Heart right ventricle (tissue), 16 donors: ENCODE measurements at regions not wholly inside any gene's neighbourhood (a gene's known extent, or its start where the extent isn't known, plus 50 kb on each side); places are given as distances from the start of the nearest gene placed in this dataset.

Experiments
- ATAC-seq, 8 donors: fragments of 200-7000 bp; cut with Tn5 transposase; one replicate each; pipeline ENCODE4 v1.9.1; 2020; ENCODE audit warnings: mild to moderate bottlenecking in 8 of 8, moderate library complexity in 8 of 8, moderate number of reproducible peaks in 1 of 8
- DNase-seq, 2 donors: peaks; one replicate each; pipeline ENCODE4 v3.0.0-alpha.2; 2020
- H3K27ac ChIP-seq, 10 donors: fragments of 200-600 bp; sonication (generic) in 2 of 10; one replicate each; pipeline versions ENCODE4 v1.5.0 to v1.8.0; 2020 to 2022; ENCODE audit warnings: mild to moderate bottlenecking in 3 of 10
- H3K27me3 ChIP-seq, 7 donors: fragments of 200-600 bp; one replicate each; pipeline ENCODE4 v1.8.0; 2021 to 2022; ENCODE audit warnings: mild to moderate bottlenecking in 2 of 7
- H3K36me3 ChIP-seq, 9 donors: fragments of 200-600 bp; sonication (generic) in 1 of 9; one replicate each; pipeline versions ENCODE4 v1.5.0 to v1.8.0; 2020 to 2022; ENCODE audit warnings: mild to moderate bottlenecking in 2 of 9
- H3K4me1 ChIP-seq, 9 donors: fragments of 200-600 bp; sonication (generic) in 1 of 9; one replicate each; pipeline versions ENCODE4 v1.5.0 to v1.8.0; 2020 to 2022; ENCODE audit warnings: mild to moderate bottlenecking in 4 of 9
- H3K4me3 ChIP-seq, 10 donors: fragments of 200-600 bp; sonication (generic) in 2 of 10; one replicate each; pipeline versions ENCODE4 v1.5.0 to v1.8.0; 2020 to 2022; ENCODE audit warnings: mild to moderate bottlenecking in 7 of 10, moderate library complexity in 2 of 10
- H3K9me3 ChIP-seq, 11 donors: fragments of 200-600 bp in 10 of 11; sonication (generic) in 2 of 11; one replicate each; pipeline versions ENCODE4 v1.5.0 to v1.8.0; 2013 to 2022; ENCODE audit warnings: mild to moderate bottlenecking in 2 of 11, control low read depth in 1 of 11, moderate library complexity in 1 of 11
- WGBS, 2 donors: extraction: QIAGEN DNeasy Blood & Tissue Kit; methylation state at CpG; one replicate each; pipeline ENCODE4 v1.1.7; 2013; ENCODE audit warnings: inconsistent platforms in 1 of 2; 5-methylcytosine and 5-hydroxymethylcytosine counted together
- intact Hi-C, 10 donors: fragments of 100-400 bp; cut with DNase I; formaldehyde crosslinking; loops; one replicate each; pipeline versions ENCODE4 v1.11.1 to v1.14.2; 2022
- TF ChIP-seq, protein P1 (sequence below), 9 donors: fragments of 200-600 bp; sonication (generic) in 2 of 9; IDR thresholded peaks; one replicate each; pipeline versions ENCODE4 v1.5.0 to v1.8.0; 2021 to 2022; ENCODE audit warnings: antibody characterized with exemption in 9 of 9, mild to moderate bottlenecking in 5 of 9, moderate library complexity in 1 of 9
- donor health status: Arrhythmogenic right ventricular cardiomyopathy.
- donor health status: ischemic (EF 13 %, LVEDD 7.1; RV severe dilation, severe dysfunction).
- donor health status: healthy with polysubstance abuse.
- donor health status: DM: no; HTN: yes; CAD: no.
- donor health status: DM: no; HTN: no; CAD: no.
- donor health status: ischemic (EF 25% LVEDD 6.9; RV normal size, moderate dysfunction).
- donor health status: ischemic (EF 25% LVEDD 5.7; RV mildly dilated, moderate dysfunction).
- donor health status: healthy.
- donor health status: DM: yes; HTN: yes; CAD: no.
- donor health status: Ischemic cardiomyopathy.
- donor health status: ischemic (EF 35%, LVEDD 5.7; RV mildly dilated, moderate dysfunction).
- donor health status: nonischemic (EF 11% LVEDD 7.7; RV severe dilation, severe dysfunction).
- donor health status: DM: yes; HTN: yes; CAD: no.
- donor health status: PGD.
- donor health status: ischemic (EF 29% LVEDD 5.4; RV normal size, mild dysfunction).
- donor health status: nonischemic (EF 23%, LVEDD 6.1; RV moderate dilation, normal function).

DNA sequence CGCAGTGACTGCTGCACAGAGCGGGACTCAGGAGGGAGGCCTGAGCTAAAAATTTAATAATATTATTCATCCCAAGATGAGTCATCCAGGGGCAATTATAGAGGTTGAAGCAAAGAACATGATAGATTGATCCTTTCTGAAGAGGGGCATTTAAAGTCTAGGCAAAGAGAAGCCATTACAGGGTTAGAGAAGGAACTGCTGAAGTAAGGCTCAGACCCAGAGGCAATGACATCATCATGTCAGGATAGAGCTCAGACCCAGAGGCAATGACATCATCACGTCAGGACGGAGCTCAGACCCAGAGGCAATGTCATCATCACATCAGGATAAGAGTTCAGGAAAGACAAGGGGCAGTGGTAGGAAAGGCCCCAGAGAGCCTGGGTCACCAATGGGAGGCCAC is 184.0 kb downstream of the TMEM18 start:
- Histone ChIP-seq H3K9me3 (no peaks in the 10 kb centered on the region), H3K36me3 (no peaks in the 10 kb centered on the region), H3K4me3 (no peak overlapping the region), H3K27me3 (peaks cover 0 to 21% (median 4%) of the 10 kb centered on the region in 7 donors), H3K27ac (no peak overlapping the region), H3K4me1 (no peaks in the 10 kb centered on the region)
- 70 to 72% methylated on average over 4 of the region's 4 CpGs for WGBS, 2 donors
- TF ChIP-seq, protein P1, sequence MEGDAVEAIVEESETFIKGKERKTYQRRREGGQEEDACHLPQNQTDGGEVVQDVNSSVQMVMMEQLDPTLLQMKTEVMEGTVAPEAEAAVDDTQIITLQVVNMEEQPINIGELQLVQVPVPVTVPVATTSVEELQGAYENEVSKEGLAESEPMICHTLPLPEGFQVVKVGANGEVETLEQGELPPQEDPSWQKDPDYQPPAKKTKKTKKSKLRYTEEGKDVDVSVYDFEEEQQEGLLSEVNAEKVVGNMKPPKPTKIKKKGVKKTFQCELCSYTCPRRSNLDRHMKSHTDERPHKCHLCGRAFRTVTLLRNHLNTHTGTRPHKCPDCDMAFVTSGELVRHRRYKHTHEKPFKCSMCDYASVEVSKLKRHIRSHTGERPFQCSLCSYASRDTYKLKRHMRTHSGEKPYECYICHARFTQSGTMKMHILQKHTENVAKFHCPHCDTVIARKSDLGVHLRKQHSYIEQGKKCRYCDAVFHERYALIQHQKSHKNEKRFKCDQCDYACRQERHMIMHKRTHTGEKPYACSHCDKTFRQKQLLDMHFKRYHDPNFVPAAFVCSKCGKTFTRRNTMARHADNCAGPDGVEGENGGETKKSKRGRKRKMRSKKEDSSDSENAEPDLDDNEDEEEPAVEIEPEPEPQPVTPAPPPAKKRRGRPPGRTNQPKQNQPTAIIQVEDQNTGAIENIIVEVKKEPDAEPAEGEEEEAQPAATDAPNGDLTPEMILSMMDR (IDR thresholded peaks at IDR 0.05): no peak
- intact Hi-C loops: no loop called here
- DNase-seq (no peak), ATAC-seq (no peak)

DNA sequence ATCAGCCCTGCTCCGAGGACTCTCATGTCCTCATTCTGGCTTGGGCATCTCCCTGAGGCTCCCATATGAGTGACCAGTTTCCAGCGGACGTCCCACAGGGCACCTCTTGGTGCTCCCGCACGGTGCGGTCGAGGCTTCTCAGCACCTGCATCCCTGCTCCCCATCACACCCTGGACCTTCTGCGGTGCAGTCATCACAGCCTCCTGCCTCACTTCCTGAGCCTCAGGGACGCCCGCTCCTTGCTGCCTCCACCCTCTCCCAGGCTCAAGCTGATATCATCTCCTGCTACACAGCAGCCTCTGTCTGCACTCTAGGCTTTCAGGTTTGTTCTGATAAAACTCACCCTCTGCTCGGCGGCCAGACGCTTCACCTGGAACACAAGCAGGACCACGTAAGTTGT is 185.0 kb downstream of the TMEM18 start:
- TF ChIP-seq, protein P1 (IDR thresholded peaks at IDR 0.05): no peak
- no peak for ATAC-seq
- DNase-seq: no peak
- 79 to 81% methylated on average over 14 of the region's 14 CpGs for WGBS, 2 donors
- Histone ChIP-seq H3K36me3 (no peaks in the 10 kb centered on the region), H3K27ac (no peak overlapping the region), H3K4me3 (no peak overlapping the region), H3K4me1 (no peaks in the 10 kb centered on the region), H3K27me3 (peaks cover 0 to 20% (median 0%) of the 10 kb centered on the region in 7 donors), H3K9me3 (no peaks in the 10 kb centered on the region)
- intact Hi-C loops: no loop called here

DNA sequence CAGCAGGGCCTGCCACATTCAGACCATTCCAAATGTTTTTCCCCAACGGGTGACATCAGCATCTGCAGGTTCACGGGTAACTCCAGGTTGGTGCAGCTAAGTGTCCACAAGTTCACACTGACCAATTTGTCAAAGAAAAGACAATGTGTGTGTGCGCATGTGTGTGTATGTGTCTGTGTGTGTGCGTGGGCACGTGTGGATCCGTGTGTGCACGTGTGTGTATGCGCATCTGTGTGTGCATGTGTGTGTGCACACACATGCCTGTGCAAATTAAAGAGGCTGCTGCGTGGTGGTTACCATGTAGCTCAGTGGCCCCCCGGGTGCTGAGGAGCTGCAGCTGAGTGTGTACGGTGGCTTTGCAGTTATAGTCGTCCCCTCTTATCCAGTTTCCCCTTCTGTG is 187.4 kb downstream of the TMEM18 start:
- Histone ChIP-seq H3K36me3 (no peaks in the 10 kb centered on the region), H3K27me3 (peaks cover 0 to 23% (median 0%) of the 10 kb centered on the region in 7 donors), H3K4me3 (no peak overlapping the region), H3K9me3 (no peaks in the 10 kb centered on the region), H3K4me1 (no peaks in the 10 kb centered on the region), H3K27ac (no peak overlapping the region)
- DNase-seq (no peak), ATAC-seq (no peak)
- TF ChIP-seq, protein P1 (IDR thresholded peaks at IDR 0.05): no peak
- intact Hi-C loops: no loop called here
- WGBS, 2 donors: 87 to 91% methylated on average over 12 of the region's 12 CpGs

DNA sequence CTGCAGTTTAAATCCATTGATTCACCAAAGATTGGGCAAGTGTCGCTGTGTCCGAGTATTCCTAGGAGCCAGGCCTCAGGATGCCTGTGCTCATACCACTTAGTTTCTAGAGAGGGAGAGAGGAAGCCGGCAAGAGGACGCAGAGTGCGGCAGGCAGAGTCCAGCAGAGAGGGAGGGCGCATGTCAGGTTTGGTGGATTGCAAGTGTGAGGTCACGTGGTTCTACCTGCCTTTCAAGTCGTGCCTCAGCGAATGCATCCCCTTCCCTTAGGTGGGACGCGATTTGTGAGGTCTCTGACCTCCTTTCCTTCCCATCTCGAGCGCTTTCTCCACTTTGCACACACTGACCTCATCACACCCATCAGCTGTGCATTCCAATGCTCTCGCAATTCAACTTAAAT is 188.1 kb downstream of the TMEM18 start:
- H3K4me3 ChIP-seq: no peak overlapping the region
- no peaks in the 10 kb centered on the region for H3K9me3 ChIP-seq
- no peaks in the 10 kb centered on the region for H3K36me3 ChIP-seq
- no peaks in the 10 kb centered on the region for H3K4me1 ChIP-seq
- no peak for DNase-seq
- peaks cover 0 to 23% (median 0%) of the 10 kb centered on the region in 7 donors for H3K27me3 ChIP-seq
- no peak for ATAC-seq
- TF ChIP-seq, protein P1 (IDR thresholded peaks at IDR 0.05): no peak
- no peak overlapping the region for H3K27ac ChIP-seq
- 61 to 72% methylated on average over 14 of the region's 14 CpGs for WGBS, 2 donors
- intact Hi-C loops: no loop called here
